ENCODE measurements at regions not wholly inside any gene's neighbourhood (a gene's known extent, or its start where the extent isn't known, plus 50 kb on each side); places are given as distances from the start of the nearest gene placed in this dataset.

- TF ChIP-seq POLR2AphosphoS5 (IDR thresholded peaks at IDR 0.05): no peak
- TF ChIP-seq CTCF (IDR thresholded peaks at IDR 0.05): no peak
- TF ChIP-seq POLR2A (IDR thresholded peaks at IDR 0.05): no peak
- TF ChIP-seq EP300 (IDR thresholded peaks at IDR 0.05): no peak
- DNase-seq: no peak
- H3K27me3 ChIP-seq: no peaks in the 10 kb centered on the region
- H3K4me3 ChIP-seq: no peak overlapping the region
- no peaks in the 10 kb centered on the region for H3K9me3 ChIP-seq
- H3K4me1 ChIP-seq: no peaks in the 10 kb centered on the region
- H3K36me3 ChIP-seq: no peaks in the 10 kb centered on the region
- WGBS, 5 donors: 51 to 86% (median 77%) methylated on average over 1 of the region's 1 CpG
- H3K27ac ChIP-seq: no peak overlapping the region
- intact Hi-C loops (cut with DNase I; ENCODE audit: low total_unique reads): no loop called here
Observed at GRCh38 chrX:125846271-125846670, 319.8 kb downstream of the DCAF12L2 start.

DNA sequence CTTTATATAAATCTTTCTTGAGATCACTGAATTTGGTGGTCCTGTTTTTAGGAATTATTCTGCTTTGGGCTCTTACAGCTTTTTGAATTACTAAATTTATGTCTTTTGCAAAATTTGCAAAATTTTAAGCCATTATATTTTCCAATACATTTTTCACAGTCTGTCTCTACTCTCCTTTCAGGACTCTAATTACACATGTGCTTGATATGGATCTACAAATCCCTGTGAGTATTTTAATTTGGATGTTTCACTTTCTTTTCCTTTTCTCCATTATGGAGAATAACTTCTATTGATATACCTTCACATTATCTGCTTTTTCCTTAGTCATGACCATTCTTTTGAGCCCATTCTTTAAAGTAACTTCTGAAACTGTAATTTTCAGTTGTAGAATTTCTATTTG is 315.4 kb downstream of the DCAF12L2 start:
- no peak for DNase-seq
- TF ChIP-seq EP300 (IDR thresholded peaks at IDR 0.05) (no peak), POLR2A (IDR thresholded peaks at IDR 0.05) (no peak), POLR2AphosphoS5 (IDR thresholded peaks at IDR 0.05) (no peak), CTCF (IDR thresholded peaks at IDR 0.05) (no peak)
- H3K9me3 ChIP-seq: no peaks in the 10 kb centered on the region
- no peak overlapping the region for H3K27ac ChIP-seq
- intact Hi-C loops (cut with DNase I; ENCODE audit: low total_unique reads): no loop called here
- no peaks in the 10 kb centered on the region for H3K27me3 ChIP-seq
- H3K4me3 ChIP-seq: no peak overlapping the region
- H3K36me3 ChIP-seq: no peaks in the 10 kb centered on the region
- no peaks in the 10 kb centered on the region for H3K4me1 ChIP-seq

- no peak overlapping the region for H3K27ac ChIP-seq
- no peaks in the 10 kb centered on the region for H3K4me1 ChIP-seq
- H3K36me3 ChIP-seq: no peaks in the 10 kb centered on the region
- no peak for DNase-seq
- H3K9me3 ChIP-seq: peaks cover 0 to 18% (median 8%) of the 10 kb centered on the region in 4 donors
- TF ChIP-seq EP300 (IDR thresholded peaks at IDR 0.05) (no peak), POLR2A (IDR thresholded peaks at IDR 0.05) (no peak), POLR2AphosphoS5 (IDR thresholded peaks at IDR 0.05) (no peak), CTCF (IDR thresholded peaks at IDR 0.05) (no peak)
- 58 to 92% (median 80%) methylated on average over 2 of the region's 2 CpGs for WGBS, 5 donors
- H3K4me3 ChIP-seq: no peak overlapping the region
- intact Hi-C loops (cut with DNase I; ENCODE audit: low total_unique reads): no loop called here
- H3K27me3 ChIP-seq: no peaks in the 10 kb centered on the region
Observed at GRCh38 chrX:125883169-125883568, 282.9 kb downstream of the DCAF12L2 start.

DNA sequence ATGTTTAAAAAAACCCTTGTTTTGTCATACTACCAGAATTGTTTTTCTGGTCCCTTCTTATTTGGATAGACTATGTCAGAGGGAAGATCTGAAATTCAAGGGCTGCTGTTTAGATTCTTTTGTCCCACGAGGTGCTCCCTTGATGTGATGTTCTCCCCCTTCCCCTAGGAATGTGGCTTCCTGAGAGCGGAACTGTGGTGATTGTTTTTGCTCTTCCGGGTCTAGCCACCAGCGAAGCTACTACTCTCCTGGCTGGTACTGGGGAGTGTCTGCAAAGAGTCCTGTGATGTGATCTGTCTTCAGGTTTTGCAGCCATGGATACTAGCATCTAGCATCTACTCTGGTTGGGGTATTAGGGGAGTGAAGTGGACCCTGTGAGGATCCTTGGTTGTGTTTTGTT is 271.1 kb downstream of the DCAF12L2 start:
- no peak for DNase-seq
- Histone ChIP-seq H3K27me3 (no peaks in the 10 kb centered on the region), H3K27ac (no peak overlapping the region), H3K9me3 (peaks cover 0 to 6% (median 0%) of the 10 kb centered on the region in 4 donors), H3K4me1 (no peaks in the 10 kb centered on the region), H3K4me3 (no peak overlapping the region), H3K36me3 (no peaks in the 10 kb centered on the region)
- intact Hi-C loops (cut with DNase I; ENCODE audit: low total_unique reads): no loop called here
- no peak for TF ChIP-seq POLR2AphosphoS5 (IDR thresholded peaks at IDR 0.05)
- TF ChIP-seq CTCF (IDR thresholded peaks at IDR 0.05): no peak
- no peak for TF ChIP-seq POLR2A (IDR thresholded peaks at IDR 0.05)
- no peak for TF ChIP-seq EP300 (IDR thresholded peaks at IDR 0.05)
- WGBS, 5 donors: 48 to 62% (median 60%) methylated on average over 4 of the region's 4 CpGs
